ENCODE measurements at regions not wholly inside any gene's neighbourhood (a gene's known extent, or its start where the extent isn't known, plus 50 kb on each side); places are given as distances from the start of the nearest gene placed in this dataset.

DNA sequence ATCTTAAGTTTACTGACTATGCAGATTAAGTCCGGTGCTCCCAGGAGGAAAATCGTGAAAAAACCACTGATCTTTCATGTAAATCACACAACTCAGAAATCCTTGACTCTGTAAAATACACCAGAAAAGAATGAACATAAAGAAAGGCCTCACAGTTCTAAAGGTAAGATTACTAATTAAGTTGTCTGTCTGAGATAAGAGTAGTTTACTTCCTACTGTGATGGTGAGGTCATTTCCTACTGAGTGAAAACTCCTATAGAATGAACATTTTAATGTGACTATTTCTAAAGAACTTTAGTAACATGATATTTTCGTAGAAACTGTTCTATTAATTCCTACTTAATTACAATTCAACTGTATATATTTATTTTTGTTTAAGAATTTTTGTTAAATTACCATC lies 774.4 kb upstream of the CHORDC1 start:
- TF ChIP-seq, protein P1, sequence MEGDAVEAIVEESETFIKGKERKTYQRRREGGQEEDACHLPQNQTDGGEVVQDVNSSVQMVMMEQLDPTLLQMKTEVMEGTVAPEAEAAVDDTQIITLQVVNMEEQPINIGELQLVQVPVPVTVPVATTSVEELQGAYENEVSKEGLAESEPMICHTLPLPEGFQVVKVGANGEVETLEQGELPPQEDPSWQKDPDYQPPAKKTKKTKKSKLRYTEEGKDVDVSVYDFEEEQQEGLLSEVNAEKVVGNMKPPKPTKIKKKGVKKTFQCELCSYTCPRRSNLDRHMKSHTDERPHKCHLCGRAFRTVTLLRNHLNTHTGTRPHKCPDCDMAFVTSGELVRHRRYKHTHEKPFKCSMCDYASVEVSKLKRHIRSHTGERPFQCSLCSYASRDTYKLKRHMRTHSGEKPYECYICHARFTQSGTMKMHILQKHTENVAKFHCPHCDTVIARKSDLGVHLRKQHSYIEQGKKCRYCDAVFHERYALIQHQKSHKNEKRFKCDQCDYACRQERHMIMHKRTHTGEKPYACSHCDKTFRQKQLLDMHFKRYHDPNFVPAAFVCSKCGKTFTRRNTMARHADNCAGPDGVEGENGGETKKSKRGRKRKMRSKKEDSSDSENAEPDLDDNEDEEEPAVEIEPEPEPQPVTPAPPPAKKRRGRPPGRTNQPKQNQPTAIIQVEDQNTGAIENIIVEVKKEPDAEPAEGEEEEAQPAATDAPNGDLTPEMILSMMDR (conservative IDR thresholded peaks at IDR 0.05; ENCODE audit: low read depth, low read length), result no peak
- TF ChIP-seq EZH2 (IDR thresholded peaks at IDR 0.05; ENCODE audit: borderline replicate concordance, low read depth, low read length, poor library complexity, severe bottlenecking), result no peak
